Forelimb muscle (tissue), 1 donor: ENCODE measurements at regions not wholly inside any gene's neighbourhood (a gene's known extent, or its start where the extent isn't known, plus 50 kb on each side); places are given as distances from the start of the nearest gene placed in this dataset.
"Not testable (repeated sequence)": the region's sequence is repeated elsewhere in the genome, so short reads cannot be mapped to it uniquely, and the experiment has no call there.

Experiments
- DNase-seq: peaks from one replicate; pipeline ENCODE4 v3.0.0-alpha.2; 2013; ENCODE audit warnings: low read depth

GRCh38 chr5:92635001-92635461 lies 946.0 kb downstream of the NR2F1-AS1 start:
- no peak for DNase-seq

- DNase-seq, result no peak
Observed at GRCh38 chr5:92633875-92634487, 947.0 kb downstream of the NR2F1-AS1 start.

DNA sequence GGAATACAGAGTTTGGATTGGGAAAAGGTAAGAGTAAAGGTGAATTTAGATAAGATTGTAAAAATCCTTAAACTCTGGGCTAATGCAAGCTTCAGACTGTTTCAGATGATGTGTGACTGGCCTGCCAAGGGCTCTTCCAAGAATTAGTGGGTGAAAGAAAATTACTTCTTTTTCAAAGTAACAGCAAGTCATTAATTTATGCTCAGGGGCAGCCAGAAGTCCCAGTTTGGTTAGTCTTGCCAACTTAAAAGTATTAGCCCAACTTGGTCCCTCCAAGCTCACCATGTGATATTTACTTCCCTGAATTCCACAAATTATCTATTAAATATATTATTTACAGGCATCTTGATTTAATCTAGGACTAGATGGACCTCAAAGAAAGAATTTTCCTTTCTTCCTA lies 947.8 kb downstream of the NR2F1-AS1 start:
- DNase-seq, result no peak

- not testable (repeated sequence) for DNase-seq
Observed at GRCh38 chr5:92631237-92631701, 949.8 kb downstream of the NR2F1-AS1 start.

DNA sequence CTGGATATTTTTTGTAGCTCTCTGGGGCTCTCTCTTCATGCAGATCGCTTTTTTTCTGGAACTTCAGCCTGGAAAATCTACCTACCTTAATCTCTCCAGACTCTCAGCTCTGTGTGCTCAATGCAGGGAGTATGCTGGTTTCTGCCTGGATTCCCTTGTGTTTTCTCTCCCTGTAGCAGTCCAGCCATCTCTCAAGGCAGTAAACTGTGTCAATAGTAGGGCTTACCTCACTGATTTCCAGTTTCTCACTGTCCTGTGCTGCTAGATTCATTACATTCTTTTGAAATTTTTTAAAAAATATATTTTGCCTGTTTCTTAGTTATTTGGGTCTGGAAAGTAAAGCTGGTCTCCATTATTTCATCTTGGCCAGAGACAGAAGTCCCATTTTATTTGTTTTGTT lies 951.4 kb downstream of the NR2F1-AS1 start:
- DNase-seq, result no peak

DNA sequence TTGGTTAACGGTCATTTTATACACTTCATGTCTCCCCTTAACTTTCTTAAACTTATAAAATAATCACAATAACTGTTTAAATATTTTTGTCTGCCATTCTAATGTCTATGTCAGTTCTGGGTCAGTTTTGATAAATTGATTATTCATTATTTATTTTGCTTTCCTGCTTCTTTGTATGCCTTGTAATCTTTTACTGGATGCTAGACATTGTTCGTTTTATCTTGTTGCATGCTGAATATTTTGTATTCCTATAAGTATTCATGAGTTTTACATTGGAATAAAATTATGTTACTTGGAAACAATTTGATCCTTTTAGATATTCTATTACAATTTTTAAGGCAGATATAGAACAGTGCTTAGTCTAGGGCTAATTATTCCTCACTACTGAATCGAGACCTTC lies 952.0 kb downstream of the NR2F1-AS1 start:
- DNase-seq, result no peak

DNA sequence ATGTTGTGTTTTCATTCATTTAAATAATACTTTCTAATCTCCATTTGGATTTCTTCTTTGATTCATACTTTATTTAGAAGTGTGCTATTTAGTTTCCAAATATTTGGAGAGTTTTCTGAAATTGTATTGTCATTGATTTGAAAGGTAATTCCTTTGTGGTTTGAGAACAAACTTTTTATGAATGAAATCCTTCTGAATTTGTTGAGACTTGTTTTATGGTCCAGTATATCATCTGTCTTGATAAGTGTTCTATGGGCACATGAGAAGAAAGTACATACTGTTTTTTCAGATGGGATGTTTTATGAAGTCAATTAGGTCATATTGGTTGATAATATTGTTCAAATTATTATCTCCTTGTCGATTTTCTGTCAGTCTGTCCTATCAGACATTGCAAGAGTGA lies 953.8 kb downstream of the NR2F1-AS1 start:
- no peak for DNase-seq

DNA sequence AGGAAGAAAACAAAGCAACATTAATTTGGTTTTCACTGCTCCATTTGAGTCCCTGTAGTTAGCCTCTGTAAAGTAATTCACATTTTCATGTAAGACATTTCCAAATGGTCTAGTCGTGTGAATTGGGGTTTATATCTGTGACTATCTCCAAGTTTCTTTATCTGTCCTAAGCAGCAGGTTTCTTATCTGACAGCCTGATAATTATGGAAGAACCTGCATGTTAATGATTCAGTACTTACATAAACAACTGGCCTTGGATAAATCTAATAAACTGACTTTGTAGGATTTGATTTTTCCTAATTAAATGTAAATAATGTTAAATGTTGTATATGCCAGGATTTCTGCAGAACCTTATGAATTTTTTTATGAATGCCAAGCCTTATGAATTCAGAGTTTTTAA lies 964.9 kb downstream of the NR2F1-AS1 start:
- no peak for DNase-seq

DNA sequence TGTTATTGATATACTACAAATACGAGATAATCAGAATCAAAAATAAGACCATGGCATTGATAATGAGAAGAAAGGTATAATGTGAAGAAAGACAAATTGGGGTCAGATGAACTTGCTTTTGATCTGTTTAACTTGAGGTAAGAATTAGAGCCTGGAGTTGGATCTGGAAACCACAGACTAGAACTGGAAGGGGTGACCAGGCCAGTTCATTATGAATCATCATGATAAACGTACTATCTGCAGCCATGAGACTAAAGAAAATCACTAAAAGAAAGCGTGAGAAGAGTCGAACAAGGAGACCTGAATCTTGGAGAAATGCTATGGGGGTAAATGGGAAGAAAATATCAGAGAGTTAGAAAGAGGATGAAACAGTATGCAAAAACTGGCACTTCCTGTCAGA lies 967.5 kb downstream of the NR2F1-AS1 start:
- DNase-seq, result no peak

- not testable (repeated sequence) for DNase-seq
Observed at GRCh38 chr5:92610435-92610834, 970.6 kb downstream of the NR2F1-AS1 start.

- DNase-seq, result no peak
Observed at GRCh38 chr5:92605591-92605990, 975.4 kb downstream of the NR2F1-AS1 start.

- DNase-seq, result no peak
Observed at GRCh38 chr5:92599217-92599810, 981.7 kb downstream of the NR2F1-AS1 start.

DNA sequence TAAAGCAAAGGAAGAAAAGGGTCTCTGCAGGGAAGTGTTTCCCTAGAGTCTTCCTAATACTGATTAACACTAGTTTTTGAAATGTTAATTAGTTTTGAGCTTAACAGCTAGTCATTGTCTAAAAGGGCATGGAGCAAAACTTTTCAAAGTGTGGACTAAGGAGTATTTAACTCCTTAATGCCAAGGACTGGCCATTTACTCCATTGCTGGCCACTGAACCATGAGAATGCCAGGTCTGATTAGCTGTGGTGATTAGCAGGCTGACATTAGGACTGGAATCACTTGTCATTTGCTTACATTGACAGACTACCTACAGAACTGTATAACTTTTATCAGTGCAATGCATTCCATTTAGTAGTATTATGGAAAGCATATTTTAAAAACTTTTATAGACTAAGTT lies 987.0 kb downstream of the NR2F1-AS1 start:
- DNase-seq, result no peak

DNA sequence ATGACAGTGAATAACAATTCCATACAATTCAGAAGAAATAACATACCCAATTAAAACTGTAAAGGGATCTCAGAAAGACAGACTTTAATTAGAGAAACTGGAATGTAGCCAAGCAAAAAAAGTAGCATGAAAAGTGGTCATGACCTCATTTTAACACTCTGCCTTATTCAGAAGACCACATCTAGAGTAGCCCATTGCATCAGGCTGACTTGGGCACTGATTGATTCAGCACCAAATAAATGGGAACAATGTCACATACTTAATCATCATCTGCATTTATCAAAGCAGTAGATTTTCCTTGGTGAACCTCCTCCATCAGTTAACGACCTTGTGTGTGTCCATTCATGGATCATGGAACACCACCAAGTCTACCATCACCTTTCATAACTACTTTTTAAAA lies 992.1 kb downstream of the NR2F1-AS1 start:
- no peak for DNase-seq

- DNase-seq, result no peak
Observed at GRCh38 chr5:92581690-92582089, 999.3 kb downstream of the NR2F1-AS1 start.

- DNase-seq, result no peak
Observed at GRCh38 chr5:92581249-92581648, 999.8 kb downstream of the NR2F1-AS1 start.

- no peak for DNase-seq
Observed at GRCh38 chr5:92580814-92581213, 1000.2 kb downstream of the NR2F1-AS1 start.

- DNase-seq, result no peak
Observed at GRCh38 chr5:92574023-92574422, 1007.0 kb downstream of the NR2F1-AS1 start.

GRCh38 chr5:92568522-92568921 lies 1012.5 kb downstream of the NR2F1-AS1 start:
- no peak for DNase-seq

GRCh38 chr5:92567831-92568450 lies 1013.1 kb downstream of the NR2F1-AS1 start:
- DNase-seq, result no peak

GRCh38 chr5:92566113-92566786 lies 1014.8 kb downstream of the NR2F1-AS1 start:
- DNase-seq, result no peak

GRCh38 chr5:92565673-92566072 lies 1015.3 kb downstream of the NR2F1-AS1 start:
- DNase-seq, result no peak

DNA sequence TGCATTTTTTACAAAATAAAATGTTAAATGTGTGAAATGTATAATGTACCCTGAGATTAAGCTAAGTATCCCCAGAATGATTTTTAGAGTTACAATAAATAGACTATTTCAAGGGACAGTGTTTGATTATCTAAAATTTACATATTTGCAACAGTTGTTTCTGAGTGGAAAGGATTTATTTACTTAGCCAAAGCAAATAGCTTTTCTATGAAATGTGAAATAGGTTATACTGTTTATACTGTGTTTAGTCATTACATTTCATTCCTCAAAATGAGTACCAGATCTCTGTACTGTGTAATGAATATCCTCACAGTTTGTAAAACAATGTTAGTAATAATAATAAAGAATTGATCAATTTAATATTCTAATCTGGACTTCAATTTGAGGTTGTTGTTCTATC lies 1019.0 kb downstream of the NR2F1-AS1 start:
- DNase-seq, result no peak
